OCI-LY3 (cell line): ENCODE measurements at regions not wholly inside any gene's neighbourhood (a gene's known extent, or its start where the extent isn't known, plus 50 kb on each side); places are given as distances from the start of the nearest gene placed in this dataset.

ENCODE experiments used
- EZH2phosphoT487 ChIP-seq: fragments of 200-600 bp; shearing (Covaris generic); IDR thresholded peaks from 2 replicates; pipeline ENCODE4 v1.6.1; 2018; ENCODE audit warnings: antibody characterized with exemption, mixed run types, low read depth
- TF ChIP-seq, protein P1 (sequence below): fragments of 200-600, 300-600 bp; sonication (generic); IDR thresholded peaks from 2 replicates; pipeline ENCODE4 v1.5.1; 2014; ENCODE audit warnings: antibody characterized with exemption, low read length, low read depth

DNA sequence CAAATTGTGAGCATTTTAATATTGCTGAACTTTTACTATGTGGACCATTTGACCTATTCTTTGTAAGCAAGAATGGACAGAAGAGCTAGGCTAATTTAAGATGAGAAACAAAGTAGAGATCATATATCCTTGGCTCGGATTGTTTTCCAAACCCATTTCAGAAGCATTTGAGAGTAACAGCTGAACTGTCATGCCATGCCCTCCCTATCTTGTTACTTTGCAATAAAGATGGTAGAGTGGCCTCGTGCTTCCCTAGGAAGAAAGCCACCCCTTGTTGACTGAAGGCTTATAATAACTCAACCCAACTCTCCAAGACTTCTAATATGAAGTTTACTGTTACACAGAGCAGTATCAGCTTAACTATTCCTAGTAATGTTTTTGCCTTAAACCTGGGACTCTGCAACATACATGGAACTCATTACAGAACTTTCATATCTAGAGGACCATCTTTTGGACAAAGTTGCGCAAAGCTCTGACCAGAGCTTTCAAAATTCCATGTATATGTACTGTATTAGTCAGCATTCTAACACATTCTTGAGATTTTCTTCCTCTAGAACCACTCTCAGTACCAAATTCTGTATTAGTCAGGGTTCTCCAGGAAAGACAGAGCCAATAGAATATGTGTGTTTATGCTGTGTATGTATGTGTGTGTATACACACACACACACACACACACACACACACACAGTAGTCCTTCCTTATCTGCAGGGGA lies 68.7 kb downstream of the ADAMTS1 start:
- TF ChIP-seq, protein P1, sequence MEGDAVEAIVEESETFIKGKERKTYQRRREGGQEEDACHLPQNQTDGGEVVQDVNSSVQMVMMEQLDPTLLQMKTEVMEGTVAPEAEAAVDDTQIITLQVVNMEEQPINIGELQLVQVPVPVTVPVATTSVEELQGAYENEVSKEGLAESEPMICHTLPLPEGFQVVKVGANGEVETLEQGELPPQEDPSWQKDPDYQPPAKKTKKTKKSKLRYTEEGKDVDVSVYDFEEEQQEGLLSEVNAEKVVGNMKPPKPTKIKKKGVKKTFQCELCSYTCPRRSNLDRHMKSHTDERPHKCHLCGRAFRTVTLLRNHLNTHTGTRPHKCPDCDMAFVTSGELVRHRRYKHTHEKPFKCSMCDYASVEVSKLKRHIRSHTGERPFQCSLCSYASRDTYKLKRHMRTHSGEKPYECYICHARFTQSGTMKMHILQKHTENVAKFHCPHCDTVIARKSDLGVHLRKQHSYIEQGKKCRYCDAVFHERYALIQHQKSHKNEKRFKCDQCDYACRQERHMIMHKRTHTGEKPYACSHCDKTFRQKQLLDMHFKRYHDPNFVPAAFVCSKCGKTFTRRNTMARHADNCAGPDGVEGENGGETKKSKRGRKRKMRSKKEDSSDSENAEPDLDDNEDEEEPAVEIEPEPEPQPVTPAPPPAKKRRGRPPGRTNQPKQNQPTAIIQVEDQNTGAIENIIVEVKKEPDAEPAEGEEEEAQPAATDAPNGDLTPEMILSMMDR: no peak
- no peak for TF ChIP-seq EZH2phosphoT487
